Gastroesophageal sphincter (tissue), 4 donors: ENCODE measurements at regions not wholly inside any gene's neighbourhood (a gene's known extent, or its start where the extent isn't known, plus 50 kb on each side); places are given as distances from the start of the nearest gene placed in this dataset.
"Not testable (repeated sequence)": the region's sequence is repeated elsewhere in the genome, so short reads cannot be mapped to it uniquely, and the experiment has no call there.

Experiments used
- ATAC-seq: fragments of 150-250 bp; one replicate; pipeline ENCODE4 v1.9.1; 2016; ENCODE audit warnings: mild to moderate bottlenecking, moderate library complexity
- H3K27ac ChIP-seq, 4 donors: fragments of 200-600 bp; sonication (generic) in 3 of 4; 1 replicate in 3 of 4; 2 replicates in 1 of 4; pipeline ENCODE4 v1.5.1; 2016 to 2019
- H3K27me3 ChIP-seq: fragments of 200-600 bp; sonication (generic); one replicate; pipeline ENCODE4 v1.5.1; 2019
- H3K36me3 ChIP-seq, 2 donors: fragments of 200-600 bp; sonication (generic); one replicate each; pipeline ENCODE4 v1.5.1; 2019; ENCODE audit warnings: control low read depth in 1 of 2
- H3K4me1 ChIP-seq, 3 donors: fragments of 200-600 bp; sonication (generic); 1 replicate in 2 of 3; 2 replicates in 1 of 3; pipeline ENCODE4 v1.5.1; 2016 to 2019; ENCODE audit warnings: control low read depth in 2 of 3
- H3K4me3 ChIP-seq, 2 donors: fragments of 200-600 bp; sonication (generic); one replicate each; pipeline ENCODE4 v1.5.1; 2019; ENCODE audit warnings: mild to moderate bottlenecking in 1 of 2, moderate library complexity in 1 of 2
- H3K9me3 ChIP-seq, 3 donors: fragments of 200-600 bp; sonication (generic); one replicate each; pipeline ENCODE4 v1.5.1; 2017 to 2019; ENCODE audit warnings: control low read depth in 2 of 3
- EP300 ChIP-seq: sonication (generic); formaldehyde crosslinking; IDR thresholded peaks from one replicate; pipeline ENCODE4 v1.6.1; 2017; ENCODE audit warnings: antibody characterized with exemption, mild to moderate bottlenecking
- POLR2A ChIP-seq, 2 donors: fragments of 450-650 bp; IDR thresholded peaks; one replicate each; pipeline ENCODE4 v1.6.1; 2017; ENCODE audit warnings: antibody characterized with exemption in 2 of 2, mild to moderate bottlenecking in 2 of 2, moderate library complexity in 1 of 2
- POLR2AphosphoS5 ChIP-seq: sonication (generic); formaldehyde crosslinking; IDR thresholded peaks from one replicate; pipeline ENCODE4 v1.6.1; 2017; ENCODE audit warnings: antibody characterized with exemption
- WGBS, 2 donors: methylation state at CpG; one replicate each; pipeline ENCODE4 v1.1.5; 2018; ENCODE audit warnings: low coverage in 1 of 2; 5-methylcytosine and 5-hydroxymethylcytosine counted together
- TF ChIP-seq, protein P1 (sequence below), 4 experiments: fragments of 200-600 bp in 2 of 4; fragments of 450-650 bp in 2 of 4; sonication (generic) in 1 of 4; IDR thresholded peaks; one replicate each; pipeline ENCODE4 v1.5.1; 2017 to 2019; ENCODE audit warnings: antibody characterized with exemption in 4 of 4, mild to moderate bottlenecking in 2 of 4, moderate library complexity in 2 of 4

DNA sequence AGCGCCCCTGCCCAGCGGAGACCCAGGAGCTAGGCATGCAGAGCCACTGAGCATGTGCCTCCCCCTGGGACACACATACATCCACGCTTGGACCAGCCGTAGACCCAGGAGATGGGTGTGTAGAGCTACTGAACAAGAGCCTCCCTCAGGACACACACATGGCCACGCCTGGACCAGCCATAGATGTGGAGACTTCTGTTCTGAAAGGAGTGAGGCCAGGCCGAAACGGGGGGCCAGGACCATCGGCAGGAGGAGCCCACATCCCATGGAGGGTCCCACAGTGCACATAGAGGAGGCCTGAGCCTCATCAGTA lies 340.4 kb downstream of the TCERG1L start:
- ATAC-seq, result no peak
- H3K27me3 ChIP-seq, result peaks cover 37% of the 10 kb centered on the region

DNA sequence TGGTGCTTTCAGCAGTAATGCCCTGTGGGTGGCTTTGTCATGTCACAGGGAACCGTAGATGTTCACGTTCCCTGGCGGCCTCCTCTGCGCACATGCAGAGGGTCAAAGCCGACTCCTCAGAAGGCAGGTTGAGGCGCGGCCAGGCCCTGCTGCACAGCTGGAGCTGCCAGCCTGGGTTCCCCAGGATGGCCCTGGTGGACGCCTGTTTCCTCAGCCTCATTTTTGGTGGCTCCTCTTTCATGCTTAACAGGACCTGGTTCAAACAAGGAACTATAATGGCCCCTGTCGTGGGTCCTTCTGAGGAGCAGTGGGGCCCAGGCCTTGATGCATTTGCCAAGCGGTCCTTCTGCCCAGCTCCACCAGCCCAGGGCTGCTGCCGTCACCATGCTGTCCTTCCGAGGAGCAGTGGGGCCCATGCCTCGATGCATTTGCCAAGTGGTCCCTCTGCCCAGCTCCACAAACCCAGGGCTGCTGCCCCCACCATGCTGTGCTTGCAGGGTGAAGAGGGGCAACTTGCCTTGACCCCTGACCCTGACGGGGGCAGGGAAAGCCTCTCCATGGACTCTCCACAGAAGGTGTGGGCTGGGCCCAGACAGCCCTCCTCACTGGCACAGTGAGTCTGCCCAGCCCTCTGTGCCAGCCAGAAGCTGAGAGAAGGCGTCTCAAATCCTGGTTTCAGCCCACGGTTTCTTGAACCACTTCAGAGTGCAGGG lies 338.2 kb downstream of the TCERG1L start:
- Histone ChIP-seq H3K27me3 (peaks cover 33% of the 10 kb centered on the region), H3K9me3 (peaks cover 0 to 9% (median 0%) of the 10 kb centered on the region in 3 donors), H3K27ac (no peak overlapping the region), H3K36me3 (no peaks in the 10 kb centered on the region), H3K4me3 (no peak overlapping the region), H3K4me1 (no peaks in the 10 kb centered on the region)
- no peak for ATAC-seq
- TF ChIP-seq POLR2AphosphoS5 (no peak), EP300 (no peak), POLR2A (IDR thresholded peaks at IDR 0.05) (no peak)
- TF ChIP-seq, protein P1, sequence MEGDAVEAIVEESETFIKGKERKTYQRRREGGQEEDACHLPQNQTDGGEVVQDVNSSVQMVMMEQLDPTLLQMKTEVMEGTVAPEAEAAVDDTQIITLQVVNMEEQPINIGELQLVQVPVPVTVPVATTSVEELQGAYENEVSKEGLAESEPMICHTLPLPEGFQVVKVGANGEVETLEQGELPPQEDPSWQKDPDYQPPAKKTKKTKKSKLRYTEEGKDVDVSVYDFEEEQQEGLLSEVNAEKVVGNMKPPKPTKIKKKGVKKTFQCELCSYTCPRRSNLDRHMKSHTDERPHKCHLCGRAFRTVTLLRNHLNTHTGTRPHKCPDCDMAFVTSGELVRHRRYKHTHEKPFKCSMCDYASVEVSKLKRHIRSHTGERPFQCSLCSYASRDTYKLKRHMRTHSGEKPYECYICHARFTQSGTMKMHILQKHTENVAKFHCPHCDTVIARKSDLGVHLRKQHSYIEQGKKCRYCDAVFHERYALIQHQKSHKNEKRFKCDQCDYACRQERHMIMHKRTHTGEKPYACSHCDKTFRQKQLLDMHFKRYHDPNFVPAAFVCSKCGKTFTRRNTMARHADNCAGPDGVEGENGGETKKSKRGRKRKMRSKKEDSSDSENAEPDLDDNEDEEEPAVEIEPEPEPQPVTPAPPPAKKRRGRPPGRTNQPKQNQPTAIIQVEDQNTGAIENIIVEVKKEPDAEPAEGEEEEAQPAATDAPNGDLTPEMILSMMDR (IDR thresholded peaks at IDR 0.05), result no peak
- WGBS, 2 donors, result 100% methylated on average over 1 of the region's 16 CpGs; no CpG with 5 or more reads in 1 of the 2 donors

More for the DNA sequence above, 340.4 kb downstream of the TCERG1L start:
- Histone ChIP-seq H3K4me1 (no peaks in the 10 kb centered on the region), H3K9me3 (peaks cover 0 to 9% (median 0%) of the 10 kb centered on the region in 3 donors), H3K4me3 (no peak overlapping the region), H3K36me3 (no peaks in the 10 kb centered on the region), H3K27ac (no peak overlapping the region)
- TF ChIP-seq POLR2AphosphoS5, result no peak
- no peak for TF ChIP-seq EP300
- TF ChIP-seq, protein P1 (IDR thresholded peaks at IDR 0.05), result no peak
- no peak for TF ChIP-seq POLR2A (IDR thresholded peaks at IDR 0.05)
- WGBS, 2 donors, result no CpG with 5 or more reads among the region's 8 CpGs

DNA sequence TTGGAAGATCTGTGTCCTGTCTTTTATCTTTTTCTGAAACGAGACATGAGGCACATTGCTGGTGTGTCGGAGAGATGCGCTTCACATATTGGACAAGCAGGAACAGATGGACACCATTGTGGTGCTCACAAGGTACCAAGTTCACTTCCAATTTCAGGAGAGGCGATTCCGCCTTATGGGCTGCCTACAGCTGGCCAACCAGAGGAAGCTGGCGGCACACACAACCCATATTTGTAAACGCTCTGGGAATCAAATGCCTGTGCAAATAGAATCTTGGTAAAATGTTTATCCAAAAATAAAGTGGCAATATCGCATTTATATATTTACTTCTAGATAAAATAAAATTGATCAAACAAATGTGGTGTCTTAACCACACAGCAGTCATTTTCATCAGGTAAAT lies 337.4 kb downstream of the TCERG1L start:
- H3K27me3 ChIP-seq, result peaks cover 27% of the 10 kb centered on the region
- WGBS, 2 donors, result 90% methylated on average over 2 to 8 of the region's 8 CpGs
- no peak for ATAC-seq
- H3K4me1 ChIP-seq, result no peaks in the 10 kb centered on the region
- H3K4me3 ChIP-seq, result no peak overlapping the region
- no peaks in the 10 kb centered on the region for H3K36me3 ChIP-seq
- H3K9me3 ChIP-seq, result peaks cover 0 to 9% (median 0%) of the 10 kb centered on the region in 3 donors
- TF ChIP-seq, protein P1 (IDR thresholded peaks at IDR 0.05), result no peak
- TF ChIP-seq POLR2AphosphoS5 (no peak), POLR2A (IDR thresholded peaks at IDR 0.05) (no peak), EP300 (no peak)
- no peak overlapping the region for H3K27ac ChIP-seq

DNA sequence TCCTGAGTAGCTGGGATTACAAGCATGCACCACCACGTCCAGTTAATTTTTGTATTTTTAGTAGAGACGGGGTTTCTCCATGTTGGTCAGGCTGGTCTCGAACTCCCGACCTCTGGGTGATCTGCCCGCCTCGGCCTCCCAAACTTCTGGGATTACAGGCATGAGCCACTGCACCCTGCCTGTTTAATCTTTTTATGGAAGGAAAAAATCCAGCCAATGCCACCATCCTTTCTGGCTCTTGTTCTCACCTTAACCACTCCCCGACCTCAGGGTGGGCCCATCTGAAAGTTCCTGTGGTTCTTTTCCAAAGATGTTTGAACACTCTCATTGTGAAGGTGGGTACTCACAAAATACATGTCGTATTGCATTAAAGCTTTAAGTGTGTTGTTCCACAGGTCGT lies 336.2 kb downstream of the TCERG1L start:
- WGBS, 2 donors, result 62 to 84% methylated on average over 2 to 9 of the region's 9 CpGs
- not testable (repeated sequence) for H3K36me3 ChIP-seq, ATAC-seq, H3K27ac ChIP-seq, H3K4me1 ChIP-seq, H3K4me3 ChIP-seq, H3K9me3 ChIP-seq
- peaks cover 20% of the 10 kb centered on the region for H3K27me3 ChIP-seq

DNA sequence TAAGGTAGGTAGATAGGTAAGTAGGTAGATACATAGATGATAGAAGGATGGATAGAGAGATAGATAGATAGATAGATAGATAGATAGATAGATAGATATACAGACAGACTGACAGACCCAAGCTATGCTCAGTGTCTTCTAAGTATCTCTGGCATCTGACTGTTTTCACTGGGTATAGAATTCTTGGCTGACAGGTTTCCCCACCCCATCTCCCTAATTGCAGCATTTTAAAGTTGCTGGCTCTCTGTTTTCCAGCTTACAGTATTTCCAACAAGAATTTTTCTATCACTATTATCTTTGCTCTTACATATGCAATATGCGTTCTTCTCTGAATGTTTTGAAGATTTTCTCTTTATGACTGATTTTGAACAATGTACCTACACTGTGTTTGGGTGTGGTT lies 328.7 kb downstream of the TCERG1L start:
- 87 to 90% methylated on average over 1 of the region's 1 CpG for WGBS, 2 donors
- ATAC-seq, result no peak
- no peaks in the 10 kb centered on the region for H3K36me3 ChIP-seq
- H3K9me3 ChIP-seq, result no peaks in the 10 kb centered on the region
- H3K4me3 ChIP-seq, result no peak overlapping the region
- peaks cover 10% of the 10 kb centered on the region for H3K27me3 ChIP-seq
- H3K4me1 ChIP-seq, result no peaks in the 10 kb centered on the region
- no peak overlapping the region for H3K27ac ChIP-seq
- no peak for TF ChIP-seq EP300
- no peak for TF ChIP-seq POLR2A (IDR thresholded peaks at IDR 0.05)
- TF ChIP-seq, protein P1 (IDR thresholded peaks at IDR 0.05), result no peak
- TF ChIP-seq POLR2AphosphoS5, result no peak
